Esophagus squamous epithelium (tissue), 5 donors: ENCODE measurements at regions not wholly inside any gene's neighbourhood (a gene's known extent, or its start where the extent isn't known, plus 50 kb on each side); places are given as distances from the start of the nearest gene placed in this dataset.

ENCODE experiments used
- DNase-seq: peaks from one replicate; lab custom pipeline; 2025; lab: John Stamatoyannopoulos, UW
- H3K27ac ChIP-seq, 4 donors: fragments of 200-600 bp; sonication (generic); one replicate each; pipeline ENCODE4 v1.5.1; 2016 to 2019; ENCODE audit warnings: mild to moderate bottlenecking in 1 of 4
- H3K27me3 ChIP-seq, 4 donors: fragments of 200-600 bp; sonication (generic); 1 replicate in 3 of 4; 2 replicates in 1 of 4; pipeline versions ENCODE4 v1.5.1 to v1.6.0; 2017 to 2021; ENCODE audit warnings: antibody characterized with exemption in 1 of 4
- H3K36me3 ChIP-seq, 3 donors: fragments of 200-600 bp; sonication (generic); one replicate each; pipeline ENCODE4 v1.5.1; 2016 to 2019
- H3K4me1 ChIP-seq, 3 donors: fragments of 200-600 bp; sonication (generic); one replicate each; pipeline ENCODE4 v1.5.1; 2017 to 2019
- H3K4me3 ChIP-seq, 4 donors: fragments of 200-600 bp; sonication (generic); 1 replicate in 3 of 4; 2 replicates in 1 of 4; pipeline ENCODE4 v1.5.1; 2016 to 2019; ENCODE audit warnings: mild to moderate bottlenecking in 2 of 4, moderate library complexity in 1 of 4
- H3K9me3 ChIP-seq, 3 donors: fragments of 200-600 bp; sonication (generic); one replicate each; pipeline ENCODE4 v1.5.1; 2016 to 2019
- POLR2A ChIP-seq, 4 donors: fragments of 450-650 bp; IDR thresholded peaks; one replicate each; pipeline ENCODE4 v1.6.1; 2017; ENCODE audit warnings: antibody characterized with exemption in 4 of 4, mild to moderate bottlenecking in 4 of 4, moderate library complexity in 3 of 4
- WGBS, 2 donors: methylation state at CpG; one replicate each; pipeline ENCODE4 v1.1.5; 2018; 5-methylcytosine and 5-hydroxymethylcytosine counted together
- intact Hi-C: fragments of 100-400 bp; cut with DNase I; formaldehyde crosslinking; loops from one replicate; pipeline ENCODE4 v1.15.0; 2022
- TF ChIP-seq, protein P1 (sequence below), 6 experiments: fragments of 450-650 bp in 4 of 6; fragments of 200-600 bp in 2 of 6; sonication (generic) in 2 of 6; IDR thresholded peaks; one replicate each; pipeline ENCODE4 v1.5.1; 2016 to 2019; ENCODE audit warnings: antibody characterized with exemption in 6 of 6, mild to moderate bottlenecking in 4 of 6, moderate library complexity in 4 of 6
- donor health status: DM: yes; HTN: yes; CAD: no.

DNA sequence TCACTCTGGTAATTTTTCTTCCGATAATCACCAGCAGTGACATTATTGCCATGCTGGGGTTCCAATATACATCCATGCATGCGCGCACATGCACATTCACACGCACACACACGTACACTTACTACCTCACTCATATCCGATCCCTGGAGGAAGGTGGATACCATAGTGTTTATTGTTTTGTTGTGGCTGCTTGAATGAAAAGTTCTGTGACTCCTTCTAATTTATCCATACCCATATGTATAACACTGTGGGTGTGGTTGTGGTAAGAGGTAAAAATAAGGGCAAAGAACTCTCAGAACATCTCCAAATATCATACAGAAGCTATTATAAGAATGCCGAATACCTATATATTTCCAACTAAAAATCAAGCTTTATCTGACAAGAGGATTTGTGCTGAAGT lies 407.8 kb upstream of the PODXL start:
- 89% methylated on average over 7 of the region's 7 CpGs for WGBS, 2 donors
- Histone ChIP-seq H3K4me3 (no peak overlapping the region), H3K27me3 (no peaks in the 10 kb centered on the region), H3K36me3 (no peaks in the 10 kb centered on the region), H3K4me1 (no peaks in the 10 kb centered on the region), H3K27ac (no peak overlapping the region), H3K9me3 (no peaks in the 10 kb centered on the region)
- intact Hi-C loops, result no loop called here
- DNase-seq, result no peak
- TF ChIP-seq POLR2A (IDR thresholded peaks at IDR 0.05), result no peak
- TF ChIP-seq, protein P1, sequence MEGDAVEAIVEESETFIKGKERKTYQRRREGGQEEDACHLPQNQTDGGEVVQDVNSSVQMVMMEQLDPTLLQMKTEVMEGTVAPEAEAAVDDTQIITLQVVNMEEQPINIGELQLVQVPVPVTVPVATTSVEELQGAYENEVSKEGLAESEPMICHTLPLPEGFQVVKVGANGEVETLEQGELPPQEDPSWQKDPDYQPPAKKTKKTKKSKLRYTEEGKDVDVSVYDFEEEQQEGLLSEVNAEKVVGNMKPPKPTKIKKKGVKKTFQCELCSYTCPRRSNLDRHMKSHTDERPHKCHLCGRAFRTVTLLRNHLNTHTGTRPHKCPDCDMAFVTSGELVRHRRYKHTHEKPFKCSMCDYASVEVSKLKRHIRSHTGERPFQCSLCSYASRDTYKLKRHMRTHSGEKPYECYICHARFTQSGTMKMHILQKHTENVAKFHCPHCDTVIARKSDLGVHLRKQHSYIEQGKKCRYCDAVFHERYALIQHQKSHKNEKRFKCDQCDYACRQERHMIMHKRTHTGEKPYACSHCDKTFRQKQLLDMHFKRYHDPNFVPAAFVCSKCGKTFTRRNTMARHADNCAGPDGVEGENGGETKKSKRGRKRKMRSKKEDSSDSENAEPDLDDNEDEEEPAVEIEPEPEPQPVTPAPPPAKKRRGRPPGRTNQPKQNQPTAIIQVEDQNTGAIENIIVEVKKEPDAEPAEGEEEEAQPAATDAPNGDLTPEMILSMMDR (IDR thresholded peaks at IDR 0.05), result no peak

DNA sequence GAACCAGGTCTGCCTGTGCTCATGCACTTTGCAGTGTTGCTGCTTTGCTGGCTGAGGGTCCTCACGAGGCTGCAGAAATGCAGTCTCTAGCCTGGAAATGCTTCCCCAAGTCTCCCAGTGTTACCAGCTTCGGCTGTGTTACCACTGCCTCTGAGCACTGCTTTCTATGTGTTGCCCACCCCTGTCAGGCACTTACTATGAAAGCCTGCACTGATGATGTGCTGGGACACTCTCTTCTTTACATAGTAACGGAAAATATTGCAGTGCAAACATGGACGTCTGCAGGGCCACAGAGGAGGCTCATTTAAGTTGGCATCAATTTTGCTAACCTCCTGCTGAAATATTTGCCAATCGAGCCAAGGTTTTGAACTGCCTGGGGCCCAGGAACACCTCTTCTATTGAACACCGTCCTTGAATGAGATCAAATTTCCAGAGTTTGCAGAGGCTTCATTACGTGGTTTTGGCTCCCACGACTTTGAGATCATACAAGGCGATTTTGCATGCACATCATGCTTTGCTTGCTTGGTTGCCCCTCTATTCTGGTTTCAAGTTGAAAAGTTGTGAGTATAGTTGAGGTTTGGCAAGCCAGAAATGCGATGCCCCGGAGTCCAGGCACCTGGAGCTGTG lies 404.7 kb upstream of the PODXL start:
- Histone ChIP-seq H3K9me3 (no peaks in the 10 kb centered on the region), H3K27me3 (no peaks in the 10 kb centered on the region), H3K4me1 (no peaks in the 10 kb centered on the region), H3K36me3 (no peaks in the 10 kb centered on the region), H3K27ac (no peak overlapping the region), H3K4me3 (no peak overlapping the region)
- TF ChIP-seq POLR2A (IDR thresholded peaks at IDR 0.05), result no peak
- TF ChIP-seq, protein P1 (IDR thresholded peaks at IDR 0.05), result no peak
- WGBS, 2 donors, result 33 to 58% methylated on average over 8 to 9 of the region's 11 CpGs
- intact Hi-C loops, result no loop called here
- DNase-seq, result no peak

DNA sequence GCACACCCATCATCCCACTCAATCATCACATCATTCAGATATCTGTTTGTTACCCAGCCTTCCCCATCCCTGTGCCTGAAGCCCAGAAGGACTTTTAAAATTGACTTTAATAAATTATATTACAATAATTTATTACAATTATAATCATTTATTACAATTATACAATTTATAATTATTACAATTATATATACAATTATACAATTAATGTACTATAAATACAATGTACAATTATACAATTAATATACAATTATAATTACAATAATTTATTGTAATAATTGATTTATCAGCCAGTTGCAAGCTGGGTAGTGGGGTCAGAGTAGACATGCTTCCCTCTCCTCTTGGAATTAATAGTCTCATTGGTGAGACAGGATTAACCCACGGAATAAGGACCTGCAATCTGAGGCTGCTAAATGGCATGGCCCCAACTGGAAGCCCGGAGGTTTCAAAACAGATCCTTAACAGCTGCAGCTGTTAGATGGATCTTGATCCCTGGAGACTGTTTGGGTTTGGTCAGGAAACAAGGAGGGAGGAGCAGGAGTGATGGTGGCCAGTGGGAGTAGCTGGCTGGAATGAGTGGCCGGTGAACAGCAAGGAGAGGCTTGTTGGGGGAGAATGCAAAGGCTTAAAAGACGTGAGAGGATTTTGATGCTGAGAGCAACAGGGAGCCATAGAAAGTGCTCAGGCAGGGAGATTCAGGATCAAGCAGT lies 402.8 kb upstream of the PODXL start:
- no peaks in the 10 kb centered on the region for H3K36me3 ChIP-seq
- no peak for TF ChIP-seq POLR2A (IDR thresholded peaks at IDR 0.05)
- TF ChIP-seq, protein P1 (IDR thresholded peaks at IDR 0.05), result no peak
- H3K27me3 ChIP-seq, result no peaks in the 10 kb centered on the region
- no peak for DNase-seq
- H3K9me3 ChIP-seq, result no peaks in the 10 kb centered on the region
- H3K4me1 ChIP-seq, result no peaks in the 10 kb centered on the region
- H3K27ac ChIP-seq, result no peak overlapping the region
- no peak overlapping the region for H3K4me3 ChIP-seq
- intact Hi-C loops, result no loop called here
- WGBS, 2 donors, result 40 to 46% methylated on average over 4 of the region's 4 CpGs

DNA sequence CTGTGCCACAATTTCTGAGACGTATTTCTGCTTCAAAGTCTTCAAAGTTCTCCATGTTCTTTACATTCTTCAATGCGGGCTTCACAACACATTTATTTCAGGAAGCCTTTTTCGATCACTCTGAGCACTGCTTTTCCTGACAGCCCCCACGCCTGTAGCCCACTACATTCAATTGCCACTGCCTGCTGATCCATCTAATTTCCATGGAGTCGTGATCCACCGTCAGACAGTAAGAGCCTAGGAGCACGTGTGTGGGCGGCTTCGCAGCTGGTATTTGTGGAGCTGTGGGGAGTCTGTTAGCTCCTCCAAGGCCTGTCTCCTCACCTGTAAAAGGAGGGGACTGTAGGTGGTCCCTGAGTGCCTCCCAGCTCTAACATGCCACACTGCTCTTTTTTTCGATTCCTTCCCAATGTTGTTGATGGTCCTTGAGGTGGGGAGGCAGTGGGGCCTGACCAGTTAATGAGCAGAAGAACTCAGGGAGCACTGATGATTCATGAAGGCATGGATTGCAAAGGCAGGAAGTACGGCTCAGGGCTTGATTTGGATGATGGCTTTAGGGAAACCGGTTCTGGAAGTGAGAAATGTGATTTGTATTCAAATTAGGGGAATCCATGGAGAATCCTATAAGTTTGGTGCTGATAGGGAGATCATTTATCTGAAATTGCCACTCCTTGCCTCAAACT lies 401.1 kb upstream of the PODXL start:
- WGBS, 2 donors, result 65 to 70% methylated on average over 10 to 11 of the region's 12 CpGs
- intact Hi-C loops, result no loop called here
- H3K9me3 ChIP-seq, result no peaks in the 10 kb centered on the region
- H3K27me3 ChIP-seq, result no peaks in the 10 kb centered on the region
- TF ChIP-seq, protein P1 (IDR thresholded peaks at IDR 0.05), result no peak
- no peak for TF ChIP-seq POLR2A (IDR thresholded peaks at IDR 0.05)
- H3K27ac ChIP-seq, result no peak overlapping the region
- no peaks in the 10 kb centered on the region for H3K4me1 ChIP-seq
- no peak for DNase-seq
- H3K4me3 ChIP-seq, result no peak overlapping the region
- H3K36me3 ChIP-seq, result no peaks in the 10 kb centered on the region

DNA sequence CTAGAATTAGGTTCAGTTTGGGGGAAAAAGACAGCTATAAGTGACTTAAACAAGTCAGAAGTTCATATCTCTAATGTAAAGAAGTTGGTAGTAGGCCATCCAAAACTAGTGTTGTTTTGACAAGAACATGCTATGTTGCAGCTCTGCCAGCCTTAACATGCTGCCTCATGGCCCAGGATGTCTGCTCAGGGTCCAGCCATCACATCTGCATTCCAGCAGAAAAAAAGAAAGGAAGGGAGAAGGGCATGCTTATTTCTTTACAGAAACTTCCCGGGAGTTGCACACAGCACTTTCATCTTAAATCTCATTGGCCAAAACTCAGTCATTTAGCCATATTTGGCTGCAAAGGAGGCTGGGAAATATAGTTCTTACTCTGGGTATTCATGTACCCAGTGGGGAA lies 400.4 kb upstream of the PODXL start:
- intact Hi-C loops, result no loop called here
- H3K4me3 ChIP-seq, result no peak overlapping the region
- 58 to 67% methylated on average over 1 of the region's 1 CpG for WGBS, 2 donors
- no peaks in the 10 kb centered on the region for H3K9me3 ChIP-seq
- no peak overlapping the region for H3K27ac ChIP-seq
- DNase-seq, result no peak
- TF ChIP-seq, protein P1 (IDR thresholded peaks at IDR 0.05), result no peak
- TF ChIP-seq POLR2A (IDR thresholded peaks at IDR 0.05), result no peak
- H3K4me1 ChIP-seq, result no peaks in the 10 kb centered on the region
- H3K36me3 ChIP-seq, result no peaks in the 10 kb centered on the region
- no peaks in the 10 kb centered on the region for H3K27me3 ChIP-seq
